HG03439 (cell line): ENCODE measurements at regions not wholly inside any gene's neighbourhood (a gene's known extent, or its start where the extent isn't known, plus 50 kb on each side); places are given as distances from the start of the nearest gene placed in this dataset.
"Not testable (repeated sequence)": the region's sequence is repeated elsewhere in the genome, so short reads cannot be mapped to it uniquely, and the experiment has no call there.

Experiments
- ATAC-seq: cut with Tn5 transposase; IDR thresholded peaks from one replicate; pipeline ENCODE4 v1.9.1; 2021; ENCODE audit warnings: mild to moderate bottlenecking, moderate library complexity; ENCODE audit not compliant: unreplicated experiment

DNA sequence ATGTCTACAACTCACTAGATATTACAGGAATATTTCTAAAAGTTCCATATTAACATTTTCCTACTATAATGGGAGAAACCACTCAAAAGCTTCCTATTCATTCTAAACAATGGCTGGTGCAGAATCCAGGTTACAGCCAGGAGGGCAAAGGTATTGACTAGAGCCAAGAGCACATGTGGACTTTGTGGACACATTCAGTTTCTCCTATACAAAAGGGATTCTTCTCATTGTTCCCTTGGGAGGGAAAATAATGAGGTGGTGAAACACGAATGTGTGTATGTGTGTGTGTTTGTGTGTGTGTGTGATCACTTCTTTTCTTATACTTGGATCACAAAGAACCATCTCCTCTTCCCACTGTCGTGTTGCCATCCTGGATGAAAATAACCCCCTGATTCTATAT is 1000.0 kb downstream of the ADGRL2 start:
- no peak for ATAC-seq

GRCh38 chr1:82799261-82799660 is 998.5 kb downstream of the ADGRL2 start:
- no peak for ATAC-seq

DNA sequence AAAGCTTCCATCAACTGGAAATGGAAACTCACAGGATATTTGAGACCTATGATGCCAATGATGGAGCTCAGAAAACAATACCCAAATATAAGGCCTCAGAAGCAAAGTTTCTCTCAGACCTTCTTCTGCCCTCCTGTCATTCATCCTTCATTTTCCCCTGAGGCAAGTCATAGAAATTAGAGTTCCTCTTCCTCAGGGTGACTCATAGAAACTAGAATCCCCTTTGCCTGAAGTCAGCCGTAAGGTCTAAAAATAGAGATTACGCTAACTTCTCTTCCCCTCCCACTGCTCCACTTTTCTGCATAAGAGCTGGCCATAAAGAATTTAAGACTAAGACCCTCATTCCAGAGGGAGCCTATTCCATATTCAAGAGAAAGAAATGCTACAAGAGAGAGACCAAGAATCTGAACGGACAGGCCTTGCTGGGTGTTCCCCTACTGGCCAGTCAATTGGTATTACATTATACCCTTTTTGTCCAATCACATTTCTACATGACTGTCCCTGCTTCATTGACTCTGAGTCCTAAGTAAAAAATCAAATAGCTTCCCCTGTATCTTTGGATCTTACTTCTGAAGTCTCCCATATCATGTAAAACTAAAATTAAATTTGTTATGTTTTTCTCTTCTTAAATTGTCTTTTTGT is 994.9 kb downstream of the ADGRL2 start:
- no peak for ATAC-seq

- no peak for ATAC-seq
Measured at GRCh38 chr1:82792151-82792550, 991.4 kb downstream of the ADGRL2 start.

GRCh38 chr1:82790556-82790955 is 989.8 kb downstream of the ADGRL2 start:
- no peak for ATAC-seq

GRCh38 chr1:82788660-82789059 is 987.9 kb downstream of the ADGRL2 start:
- ATAC-seq = no peak

- ATAC-seq = no peak
Measured at GRCh38 chr1:82788038-82788437, 987.3 kb downstream of the ADGRL2 start.

DNA sequence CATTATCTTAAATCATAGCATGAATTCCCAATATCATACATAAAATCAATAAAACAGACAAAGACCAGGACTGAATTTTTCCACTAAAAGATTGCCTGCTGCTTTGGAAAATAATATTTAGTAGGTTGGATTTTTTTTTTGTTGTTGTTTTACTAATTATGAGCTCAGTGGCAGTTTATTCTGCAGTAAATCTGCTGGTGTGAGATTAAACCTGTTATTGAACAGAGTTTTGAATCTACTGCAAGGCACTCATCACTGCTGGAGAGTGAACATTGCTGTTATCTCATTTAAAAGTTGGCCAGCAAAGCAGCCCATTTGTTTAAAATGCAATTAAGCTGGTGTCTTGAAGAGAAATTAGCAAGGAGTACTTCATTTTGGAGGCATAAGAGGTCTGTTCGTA is 986.1 kb downstream of the ADGRL2 start:
- ATAC-seq = no peak

- no peak for ATAC-seq
Measured at GRCh38 chr1:82785268-82785790, 984.6 kb downstream of the ADGRL2 start.

- no peak for ATAC-seq
Measured at GRCh38 chr1:82783044-82783443, 982.3 kb downstream of the ADGRL2 start.

DNA sequence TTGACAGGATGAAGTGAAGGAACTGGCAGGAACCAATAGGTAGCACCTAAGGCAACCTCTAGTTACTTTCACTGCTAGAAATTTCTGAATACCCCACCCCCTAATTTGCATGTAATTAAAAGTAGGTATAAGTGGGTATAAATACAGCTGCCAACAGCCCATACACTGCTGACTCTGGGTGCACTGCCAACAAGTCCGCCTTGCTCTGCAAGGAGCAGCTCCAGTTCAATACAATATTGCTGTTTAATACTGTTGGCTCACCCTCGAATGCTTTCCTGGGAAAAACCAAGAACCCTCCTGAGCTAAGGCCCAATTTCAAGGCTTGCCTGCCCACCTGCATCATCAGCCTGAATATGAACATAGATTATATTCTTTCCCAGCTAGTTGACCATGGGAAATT is 981.9 kb downstream of the ADGRL2 start:
- no peak for ATAC-seq

DNA sequence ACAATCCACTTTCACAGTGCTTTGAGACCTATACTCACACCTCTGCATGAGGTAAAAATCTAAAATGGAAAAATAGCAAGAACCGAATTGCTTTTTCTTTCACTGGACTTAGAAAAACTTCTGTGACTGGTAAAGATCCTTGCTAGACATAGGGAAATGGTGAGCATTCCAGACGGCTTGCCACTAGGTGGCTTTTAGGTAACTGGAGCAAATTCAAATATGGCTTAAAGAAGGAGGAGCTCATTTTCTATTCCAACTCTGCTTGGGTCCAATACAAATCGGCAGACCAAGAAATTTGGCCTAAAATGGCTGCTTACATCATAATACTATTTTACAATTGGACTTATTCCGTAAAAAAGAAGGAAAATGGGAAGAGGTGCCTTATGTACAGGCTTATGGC is 977.9 kb downstream of the ADGRL2 start:
- ATAC-seq = no peak

GRCh38 chr1:82777240-82777639 is 976.5 kb downstream of the ADGRL2 start:
- ATAC-seq = no peak

- ATAC-seq = not testable (repeated sequence)
Measured at GRCh38 chr1:82776730-82777129, 976.0 kb downstream of the ADGRL2 start.

DNA sequence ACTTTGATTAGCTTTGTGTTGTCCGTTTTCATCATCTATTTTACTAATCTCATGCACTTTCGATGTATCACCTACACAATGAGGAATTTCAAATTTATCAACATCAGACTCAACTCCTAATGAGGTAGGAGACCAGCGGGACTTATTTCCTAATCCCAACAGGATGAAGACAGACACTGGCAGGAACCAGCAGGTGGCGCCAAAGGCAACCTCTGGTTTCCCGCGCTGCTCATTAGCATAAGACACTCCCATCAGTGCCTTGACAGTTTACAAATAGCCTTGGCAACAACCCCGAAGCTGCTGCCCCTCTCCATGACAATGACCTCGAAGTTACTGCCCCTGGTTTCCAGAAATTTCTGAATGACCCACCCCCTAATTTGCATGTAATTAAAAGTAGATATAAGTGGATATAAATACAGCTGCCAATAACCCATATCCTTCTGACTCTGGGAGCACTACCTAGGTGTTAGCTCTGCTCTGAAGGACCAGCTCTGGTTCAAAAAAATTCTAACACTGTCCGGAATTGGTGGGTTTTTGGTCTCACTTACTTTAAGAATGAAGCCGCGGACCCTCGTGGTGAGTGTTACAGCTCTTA is 974.8 kb downstream of the ADGRL2 start:
- ATAC-seq = no peak

- ATAC-seq = no peak
Measured at GRCh38 chr1:82762829-82763532, 962.2 kb downstream of the ADGRL2 start.

GRCh38 chr1:82759035-82759434 is 958.3 kb downstream of the ADGRL2 start:
- no peak for ATAC-seq

DNA sequence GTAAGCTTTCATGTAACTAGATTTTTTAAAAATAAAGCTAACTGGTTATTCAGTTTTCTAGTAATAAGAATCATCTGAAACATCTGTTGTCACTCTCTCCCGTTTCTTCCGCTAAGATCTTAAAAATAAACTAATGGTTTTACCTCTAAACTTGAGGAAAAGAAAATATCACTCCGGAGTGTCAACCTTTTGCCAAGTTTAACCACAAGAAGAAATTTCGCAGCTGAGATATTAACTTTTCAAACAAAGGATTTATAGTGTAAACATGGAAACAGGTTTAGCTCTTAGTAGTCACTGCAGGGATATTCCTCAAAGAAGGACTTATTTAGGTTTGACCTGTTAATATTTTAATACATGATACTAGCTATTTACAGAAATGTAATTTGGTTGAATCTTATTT is 954.9 kb downstream of the ADGRL2 start:
- ATAC-seq = no peak

GRCh38 chr1:82755191-82755590 is 954.5 kb downstream of the ADGRL2 start:
- ATAC-seq = no peak

- no peak for ATAC-seq
Measured at GRCh38 chr1:82752046-82752445, 951.3 kb downstream of the ADGRL2 start.

GRCh38 chr1:82733645-82734044 is 932.9 kb downstream of the ADGRL2 start:
- no peak for ATAC-seq

- no peak for ATAC-seq
Measured at GRCh38 chr1:82731216-82731615, 930.5 kb downstream of the ADGRL2 start.
